Endothelial cell of umbilical vein (primary cell): ENCODE measurements at regions not wholly inside any gene's neighbourhood (a gene's known extent, or its start where the extent isn't known, plus 50 kb on each side); places are given as distances from the start of the nearest gene placed in this dataset.

Experiments
- BruUV-seq: library from RNA; stranded (reverse); fragments of 400-500 nt; replicated peaks from 2 replicates; lab custom pipeline; 2021; lab: Mats Ljungman, UMichigan
- CTCF ChIA-PET: fragments of 300-600, 350-600 bp; sonication (Branson Sonifier 250); formaldehyde crosslinking; loops from one replicate; lab custom pipeline; 2021; ENCODE audit warnings: antibody characterized with exemption, inconsistent platforms; lab: Charles Lee
- POLR2A ChIA-PET: fragments of 300-600, 350-600 bp; sonication (Branson Sonifier 250); formaldehyde crosslinking; loops from one replicate; lab custom pipeline; 2021; ENCODE audit warnings: antibody characterized with exemption, inconsistent platforms; lab: Charles Lee
- DNase-seq: peaks from one replicate; pipeline ENCODE4 v3.0.0-alpha.2; 2011; ENCODE audit warnings: low read depth, low spot score
- FAIRE-seq: peaks from 2 replicates; lab custom pipeline; 2011; peaks lifted over from hg19 to GRCh38; lab: Jason Lieb, UNC
- H2AFZ ChIP-seq: 2 replicates; pipeline ENCODE4 v1.6.0; 2012; ENCODE audit warnings: low read depth, low read length, control low read depth, inconsistent platforms
- H3K27ac ChIP-seq: 2 replicates; pipeline ENCODE4 v1.5.1; 2011; ENCODE audit warnings: low read depth, mild to moderate bottlenecking, control low read depth, low read length, moderate library complexity; ENCODE audit not compliant: insufficient read depth
- H3K27me3 ChIP-seq, 2 experiments: 2 replicates each; pipeline versions ENCODE4 v1.6.0 to v1.6.1; 2011; ENCODE audit warnings: low read length in 2 of 2, mixed read lengths in 1 of 2; ENCODE audit not compliant: control insufficient read depth in 2 of 2, insufficient read depth in 2 of 2
- H3K36me3 ChIP-seq, 2 experiments: 2 replicates in 1 of 2; 3 replicates in 1 of 2; pipeline ENCODE4 v1.5.1; 2011; ENCODE audit warnings: low read length in 2 of 2, mild to moderate bottlenecking in 1 of 2, moderate library complexity in 1 of 2; ENCODE audit not compliant: control insufficient read depth in 2 of 2, insufficient read depth in 2 of 2; ENCODE audit errors: extremely low read depth in 1 of 2
- H3K4me1 ChIP-seq: 3 replicates; pipeline ENCODE4 v1.5.1; 2011; ENCODE audit warnings: mild to moderate bottlenecking, low read length; ENCODE audit not compliant: control insufficient read depth, insufficient read depth; ENCODE audit errors: extremely low read depth
- H3K4me2 ChIP-seq: 2 replicates; pipeline ENCODE4 v1.6.1; 2011; ENCODE audit warnings: low read length, control low read depth, mixed read lengths; ENCODE audit not compliant: insufficient read depth
- H3K4me3 ChIP-seq, 3 experiments: fragments of 200-600 bp in 1 of 3; sonication (generic), shearing (Covaris generic) in 1 of 3; replicated peaks in 1 of 3; 2 replicates each; pipeline ENCODE4 v1.5.1; 2011 to 2016; ENCODE audit warnings: control low read depth in 3 of 3, low read length in 3 of 3, mild to moderate bottlenecking in 2 of 3, inconsistent platforms in 1 of 3, low read depth in 1 of 3, moderate library complexity in 1 of 3; ENCODE audit not compliant: insufficient read depth in 1 of 3
- H3K79me2 ChIP-seq: 2 replicates; pipeline ENCODE4 v1.6.0; 2012; ENCODE audit warnings: low read length, inconsistent platforms; ENCODE audit not compliant: control insufficient read depth, insufficient read depth
- H3K9ac ChIP-seq: replicated peaks from 2 replicates; pipeline ENCODE3; 2011; ENCODE audit warnings: low read length, control low read depth; ENCODE audit not compliant: insufficient read depth; ENCODE audit errors: extremely low read depth
- H3K9me1 ChIP-seq: replicated peaks from 3 replicates; pipeline ENCODE4 v1.6.0; 2011; ENCODE audit warnings: mild to moderate bottlenecking, low read length; ENCODE audit not compliant: control insufficient read depth, insufficient read depth; ENCODE audit errors: extremely low read depth
- H3K9me3 ChIP-seq: replicated peaks from 2 replicates; pipeline ENCODE4 v1.5.1; 2012; ENCODE audit warnings: low read length, inconsistent platforms; ENCODE audit not compliant: control insufficient read depth, insufficient read depth
- H4K20me1 ChIP-seq: replicated peaks from 2 replicates; pipeline ENCODE3; 2011; ENCODE audit warnings: mild to moderate bottlenecking, low read length; ENCODE audit not compliant: control insufficient read depth, insufficient read depth; ENCODE audit errors: extremely low read depth
- EZH2 ChIP-seq: IDR thresholded peaks from 2 replicates; pipeline ENCODE4 v1.6.1; 2012; ENCODE audit warnings: borderline replicate concordance, low read depth, mild to moderate bottlenecking, moderate library complexity, low read length, inconsistent platforms; ENCODE audit not compliant: severe bottlenecking
- GATA2 ChIP-seq: IDR thresholded peaks from 2 replicates; pipeline ENCODE4 v1.7.0; 2011; ENCODE audit warnings: low read depth, mild to moderate bottlenecking, moderate library complexity, mixed read lengths, low read length; ENCODE audit not compliant: insufficient read length, insufficient read depth
- JUN ChIP-seq: IDR thresholded peaks from 2 replicates; pipeline ENCODE4 v1.6.1; 2011; ENCODE audit warnings: borderline replicate concordance, low read depth; ENCODE audit not compliant: insufficient read length, insufficient read depth
- dilution Hi-C: fragments of 300-500 bp; cut with MboI; formaldehyde crosslinking; loops from one replicate; pipeline ENCODE4 v1.15.0; 2019; ENCODE audit warnings: low sequenced_read_pairs; ENCODE audit not compliant: extremely low pct_ligation_motif_present
- intact Hi-C: fragments of 100-400 bp; cut with micrococcal nuclease; formaldehyde crosslinking; loops from one replicate; pipeline ENCODE4 v1.10.0; 2022
- TF ChIP-seq, protein P1 (sequence below), 2 donors: IDR thresholded peaks; 1 replicate in 1 of 2; 2 replicates in 1 of 2; pipeline ENCODE4 v1.5.1; 2011; ENCODE audit warnings: low read length in 2 of 2, mild to moderate bottlenecking in 2 of 2, moderate library complexity in 2 of 2, control low read depth in 1 of 2, inconsistent platforms in 1 of 2, low read depth in 1 of 2; ENCODE audit not compliant: insufficient read depth in 1 of 2; ENCODE audit errors: extremely low read depth in 1 of 2

DNA sequence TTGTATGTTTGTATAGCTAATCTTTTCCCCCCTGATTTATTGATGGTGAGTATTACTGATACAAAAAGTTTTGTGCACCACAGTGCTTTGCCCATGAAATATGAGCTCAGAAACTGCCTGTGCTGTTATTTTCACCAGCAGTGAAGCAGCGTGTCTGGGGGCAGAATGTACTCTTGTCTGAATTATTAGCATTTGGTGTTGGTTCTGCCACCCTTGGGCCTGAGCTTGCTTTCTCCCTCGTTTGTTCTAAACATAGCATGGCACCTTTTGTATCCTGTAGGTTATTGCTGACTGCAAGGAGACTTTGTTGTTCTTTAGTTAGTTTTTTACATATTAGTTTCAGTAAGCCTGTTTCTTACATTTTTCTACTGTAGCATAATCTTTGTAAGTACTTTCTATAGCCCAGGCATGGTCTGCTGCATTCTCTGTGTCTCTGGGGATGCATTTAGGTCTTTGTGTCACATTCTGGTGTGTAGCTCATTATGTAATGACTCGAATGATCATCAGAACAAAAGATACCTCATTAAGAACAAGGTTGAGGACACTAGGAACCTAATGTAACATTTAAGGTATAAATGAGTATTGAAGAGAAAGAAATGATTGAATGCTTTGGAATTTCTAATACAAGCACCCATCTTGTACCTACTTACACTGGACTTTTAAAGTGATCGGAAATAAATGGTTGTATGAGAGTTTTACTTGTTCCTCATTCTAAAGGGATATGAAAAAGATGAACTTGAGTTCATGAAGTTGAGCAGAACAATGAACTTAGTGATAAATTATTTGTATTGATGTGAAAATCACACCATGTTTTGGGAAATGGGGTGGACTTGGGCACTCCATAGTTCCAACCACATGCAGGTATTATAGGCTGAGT, 50.3 kb upstream of the GPI start:
- peaks cover 36% of the 10 kb centered on the region for H3K79me2 ChIP-seq
- no peaks in the 10 kb centered on the region for H3K27me3 ChIP-seq
- H3K36me3 ChIP-seq: no peaks in the 10 kb centered on the region
- no peak overlapping the region for H3K4me3 ChIP-seq
- FAIRE-seq: no peak
- no peak for DNase-seq
- ChIA-PET POLR2A (no interaction called here), CTCF (interaction anchor here (0.7 to 1.0 kb wide), 2 partner anchors 12 to 45 kb away, joined by 3 read pairs; no protein-coding TSS in a partner anchor)
- H3K27ac ChIP-seq: no peak overlapping the region
- no peaks in the 10 kb centered on the region for H4K20me1 ChIP-seq
- H3K9ac ChIP-seq: no peak overlapping the region
- no peak overlapping the region for H3K4me2 ChIP-seq
- TF ChIP-seq GATA2 (no peak), EZH2 (no peak), JUN (no peak)
- TF ChIP-seq, protein P1, sequence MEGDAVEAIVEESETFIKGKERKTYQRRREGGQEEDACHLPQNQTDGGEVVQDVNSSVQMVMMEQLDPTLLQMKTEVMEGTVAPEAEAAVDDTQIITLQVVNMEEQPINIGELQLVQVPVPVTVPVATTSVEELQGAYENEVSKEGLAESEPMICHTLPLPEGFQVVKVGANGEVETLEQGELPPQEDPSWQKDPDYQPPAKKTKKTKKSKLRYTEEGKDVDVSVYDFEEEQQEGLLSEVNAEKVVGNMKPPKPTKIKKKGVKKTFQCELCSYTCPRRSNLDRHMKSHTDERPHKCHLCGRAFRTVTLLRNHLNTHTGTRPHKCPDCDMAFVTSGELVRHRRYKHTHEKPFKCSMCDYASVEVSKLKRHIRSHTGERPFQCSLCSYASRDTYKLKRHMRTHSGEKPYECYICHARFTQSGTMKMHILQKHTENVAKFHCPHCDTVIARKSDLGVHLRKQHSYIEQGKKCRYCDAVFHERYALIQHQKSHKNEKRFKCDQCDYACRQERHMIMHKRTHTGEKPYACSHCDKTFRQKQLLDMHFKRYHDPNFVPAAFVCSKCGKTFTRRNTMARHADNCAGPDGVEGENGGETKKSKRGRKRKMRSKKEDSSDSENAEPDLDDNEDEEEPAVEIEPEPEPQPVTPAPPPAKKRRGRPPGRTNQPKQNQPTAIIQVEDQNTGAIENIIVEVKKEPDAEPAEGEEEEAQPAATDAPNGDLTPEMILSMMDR (IDR thresholded peaks at IDR 0.05; ENCODE audit: extremely low read depth in 1 of 2, insufficient read depth in 1 of 2, low read depth in 1 of 2, low read length in 2 of 2): no peak
- dilution Hi-C loops (no loop called here), intact Hi-C loops (no loop called here)
- H3K9me1 ChIP-seq: no peaks in the 10 kb centered on the region
- no TSS peak for BruUV-seq
- H3K4me1 ChIP-seq: peaks cover 50% of the 10 kb centered on the region
- H2AFZ ChIP-seq: no peak overlapping the region
- no peaks in the 10 kb centered on the region for H3K9me3 ChIP-seq
